Fibroblast of lung (primary cell): ENCODE measurements at regions not wholly inside any gene's neighbourhood (a gene's known extent, or its start where the extent isn't known, plus 50 kb on each side); places are given as distances from the start of the nearest gene placed in this dataset.

Experiments used
- DNase-seq, 2 donors: peaks; one replicate each; pipeline versions ENCODE4 v3.0.0 to v3.0.0-alpha.2; 2010; ENCODE audit warnings: low read depth in 2 of 2
- H2AFZ ChIP-seq: 2 replicates; pipeline ENCODE4 v1.5.1; 2012; ENCODE audit warnings: low read length, control low read depth, inconsistent platforms
- H3K27ac ChIP-seq: 2 replicates; pipeline ENCODE4 v1.5.1; 2011; ENCODE audit warnings: low read length, control low read depth; ENCODE audit not compliant: insufficient read depth
- H3K27me3 ChIP-seq: 2 replicates; pipeline ENCODE4 v1.5.1; 2011; ENCODE audit warnings: mild to moderate bottlenecking, low read length; ENCODE audit not compliant: control insufficient read depth, insufficient read depth
- H3K36me3 ChIP-seq: 2 replicates; pipeline ENCODE4 v1.5.1; 2011; ENCODE audit warnings: low read length; ENCODE audit not compliant: control insufficient read depth, insufficient read depth
- H3K4me1 ChIP-seq: 2 replicates; pipeline ENCODE4 v1.5.1; 2011; ENCODE audit warnings: low read length; ENCODE audit not compliant: control insufficient read depth, insufficient read depth; ENCODE audit errors: extremely low read depth
- H3K4me2 ChIP-seq: 2 replicates; pipeline ENCODE4 v1.5.1; 2011; ENCODE audit warnings: low read length, control low read depth; ENCODE audit not compliant: insufficient read depth; ENCODE audit errors: extremely low read depth
- H3K4me3 ChIP-seq, 4 experiments: fragments of 200-600 bp in 1 of 4; sonication (generic) in 1 of 4; replicated peaks in 1 of 4; 2 replicates each; pipeline ENCODE4 v1.5.1; 2011 to 2016; ENCODE audit warnings: low read length in 4 of 4, low read depth in 3 of 4, mild to moderate bottlenecking in 3 of 4, control low read depth in 2 of 4, inconsistent platforms in 1 of 4, mixed read lengths in 1 of 4; ENCODE audit not compliant: insufficient read depth in 1 of 4; ENCODE audit errors: control extremely low read depth in 1 of 4
- H3K79me2 ChIP-seq: 2 replicates; pipeline ENCODE4 v1.5.1; 2012; ENCODE audit warnings: mild to moderate bottlenecking, low read length, inconsistent platforms; ENCODE audit not compliant: control insufficient read depth, insufficient read depth
- H3K9ac ChIP-seq: 2 replicates; pipeline ENCODE4 v1.5.1; 2011; ENCODE audit warnings: mild to moderate bottlenecking, low read length, control low read depth; ENCODE audit not compliant: insufficient read depth
- H3K9me3 ChIP-seq: 2 replicates; pipeline ENCODE4 v1.5.1; 2012; ENCODE audit warnings: low read depth, low read length; ENCODE audit not compliant: control insufficient read depth, insufficient read depth
- H4K20me1 ChIP-seq: 2 replicates; pipeline ENCODE4 v1.5.1; 2011; ENCODE audit warnings: low read length; ENCODE audit not compliant: control insufficient read depth, insufficient read depth; ENCODE audit errors: extremely low read depth
- EZH2 ChIP-seq: IDR thresholded peaks from 2 replicates; pipeline ENCODE4 v1.5.1; 2012; ENCODE audit warnings: low read length, control low read depth, mild to moderate bottlenecking; ENCODE audit errors: missing control alignments
- TF ChIP-seq, protein P1 (sequence below), 2 donors: IDR thresholded peaks in 1 of 2; conservative IDR thresholded peaks in 1 of 2; 1 replicate in 1 of 2; 2 replicates in 1 of 2; pipeline ENCODE4 v1.5.1; 2011 to 2012; ENCODE audit warnings: low read length in 2 of 2, control low read depth in 1 of 2, inconsistent platforms in 1 of 2, low read depth in 1 of 2, mild to moderate bottlenecking in 1 of 2

- no peak for DNase-seq
- TF ChIP-seq, protein P1, sequence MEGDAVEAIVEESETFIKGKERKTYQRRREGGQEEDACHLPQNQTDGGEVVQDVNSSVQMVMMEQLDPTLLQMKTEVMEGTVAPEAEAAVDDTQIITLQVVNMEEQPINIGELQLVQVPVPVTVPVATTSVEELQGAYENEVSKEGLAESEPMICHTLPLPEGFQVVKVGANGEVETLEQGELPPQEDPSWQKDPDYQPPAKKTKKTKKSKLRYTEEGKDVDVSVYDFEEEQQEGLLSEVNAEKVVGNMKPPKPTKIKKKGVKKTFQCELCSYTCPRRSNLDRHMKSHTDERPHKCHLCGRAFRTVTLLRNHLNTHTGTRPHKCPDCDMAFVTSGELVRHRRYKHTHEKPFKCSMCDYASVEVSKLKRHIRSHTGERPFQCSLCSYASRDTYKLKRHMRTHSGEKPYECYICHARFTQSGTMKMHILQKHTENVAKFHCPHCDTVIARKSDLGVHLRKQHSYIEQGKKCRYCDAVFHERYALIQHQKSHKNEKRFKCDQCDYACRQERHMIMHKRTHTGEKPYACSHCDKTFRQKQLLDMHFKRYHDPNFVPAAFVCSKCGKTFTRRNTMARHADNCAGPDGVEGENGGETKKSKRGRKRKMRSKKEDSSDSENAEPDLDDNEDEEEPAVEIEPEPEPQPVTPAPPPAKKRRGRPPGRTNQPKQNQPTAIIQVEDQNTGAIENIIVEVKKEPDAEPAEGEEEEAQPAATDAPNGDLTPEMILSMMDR (conservative IDR thresholded peaks at IDR 0.05 in 1 of 2, IDR thresholded peaks at IDR 0.05 in 1 of 2; ENCODE audit: low read depth in 1 of 2, low read length in 2 of 2) = no peak
- TF ChIP-seq EZH2 = no peak
- H4K20me1 ChIP-seq = no peaks in the 10 kb centered on the region
- no peaks in the 10 kb centered on the region for H3K36me3 ChIP-seq
- no peaks in the 10 kb centered on the region for H3K9me3 ChIP-seq
- H3K79me2 ChIP-seq = no peaks in the 10 kb centered on the region
- H3K27me3 ChIP-seq = no peaks in the 10 kb centered on the region
- no peak overlapping the region for H3K27ac ChIP-seq
- no peak overlapping the region for H2AFZ ChIP-seq
- H3K9ac ChIP-seq = no peak overlapping the region
- no peak overlapping the region for H3K4me3 ChIP-seq
- H3K4me1 ChIP-seq = no peaks in the 10 kb centered on the region
- H3K4me2 ChIP-seq = no peak overlapping the region
Measured at GRCh38 chr18:41060967-41061366, 894.1 kb upstream of the PIK3C3 start.

DNA sequence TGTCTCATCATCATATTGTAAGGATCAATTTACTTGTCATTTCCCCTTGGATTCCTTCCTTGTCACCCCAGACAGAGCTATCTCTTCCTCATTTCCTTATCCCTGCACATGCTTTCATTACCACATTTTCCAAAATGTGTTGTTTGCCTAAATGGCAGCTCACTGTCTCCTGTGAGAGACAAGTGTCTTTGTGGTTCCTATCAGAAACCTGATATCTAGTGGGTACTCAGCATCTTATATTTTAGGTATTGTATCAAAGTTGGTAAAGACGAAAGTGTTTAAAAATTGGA lies 896.0 kb upstream of the PIK3C3 start:
- Histone ChIP-seq H3K79me2 (no peaks in the 10 kb centered on the region), H3K27ac (no peak overlapping the region), H3K9ac (no peak overlapping the region), H3K27me3 (no peaks in the 10 kb centered on the region), H2AFZ (no peak overlapping the region), H3K4me2 (no peak overlapping the region), H3K4me1 (no peaks in the 10 kb centered on the region), H3K36me3 (no peaks in the 10 kb centered on the region), H3K4me3 (no peak overlapping the region), H3K9me3 (no peaks in the 10 kb centered on the region), H4K20me1 (no peaks in the 10 kb centered on the region)
- DNase-seq = no peak
- no peak for TF ChIP-seq EZH2
- TF ChIP-seq, protein P1 (conservative IDR thresholded peaks at IDR 0.05 in 1 of 2, IDR thresholded peaks at IDR 0.05 in 1 of 2; ENCODE audit: low read depth in 1 of 2, low read length in 2 of 2) = no peak

- H3K36me3 ChIP-seq = no peaks in the 10 kb centered on the region
- H3K4me2 ChIP-seq = no peak overlapping the region
- H3K9ac ChIP-seq = no peak overlapping the region
- H3K9me3 ChIP-seq = no peaks in the 10 kb centered on the region
- DNase-seq = peak in 1 of 2 donors; percentile 71
- H3K27me3 ChIP-seq = no peaks in the 10 kb centered on the region
- no peak for TF ChIP-seq EZH2
- TF ChIP-seq, protein P1 (conservative IDR thresholded peaks at IDR 0.05 in 1 of 2, IDR thresholded peaks at IDR 0.05 in 1 of 2; ENCODE audit: low read depth in 1 of 2, low read length in 2 of 2) = no peak
- H3K4me3 ChIP-seq = no peak overlapping the region
- no peak overlapping the region for H2AFZ ChIP-seq
- H3K4me1 ChIP-seq = no peaks in the 10 kb centered on the region
- H3K27ac ChIP-seq = no peak overlapping the region
- H4K20me1 ChIP-seq = no peaks in the 10 kb centered on the region
- no peaks in the 10 kb centered on the region for H3K79me2 ChIP-seq
Measured at GRCh38 chr18:41058351-41059125, 896.5 kb upstream of the PIK3C3 start.
